COLO668 (cell line): ENCODE measurements at regions not wholly inside any gene's neighbourhood (a gene's known extent, or its start where the extent isn't known, plus 50 kb on each side); places are given as distances from the start of the nearest gene placed in this dataset.
"Not testable (repeated sequence)": the region's sequence is repeated elsewhere in the genome, so short reads cannot be mapped to it uniquely, and the experiment has no call there.

ENCODE experiments used
- DNase-seq: peaks from one replicate; lab custom pipeline; 2025; ENCODE audit not compliant: unreplicated experiment; lab: John Stamatoyannopoulos, UW

DNA sequence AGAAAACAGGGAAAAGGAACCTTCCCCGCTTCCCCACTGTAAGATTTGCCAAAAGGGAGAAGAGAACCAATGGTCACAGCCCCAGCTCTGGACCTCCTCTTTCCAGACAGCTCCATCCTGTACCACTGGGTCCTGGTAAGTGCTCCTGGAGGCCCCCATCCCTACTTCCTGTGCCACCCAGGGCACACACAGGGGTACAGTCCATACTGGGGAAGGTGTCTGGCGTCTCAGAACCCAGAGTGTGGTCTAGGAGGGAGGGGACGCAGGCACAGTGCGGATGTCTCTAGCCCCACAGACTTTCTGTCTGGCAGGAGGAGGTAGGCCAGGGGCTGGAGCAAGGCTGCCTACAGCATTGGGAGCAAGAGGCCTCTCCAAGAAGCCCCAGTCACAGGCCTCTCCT, 213.3 kb upstream of the IGFBP3 start:
- no peak for DNase-seq

DNA sequence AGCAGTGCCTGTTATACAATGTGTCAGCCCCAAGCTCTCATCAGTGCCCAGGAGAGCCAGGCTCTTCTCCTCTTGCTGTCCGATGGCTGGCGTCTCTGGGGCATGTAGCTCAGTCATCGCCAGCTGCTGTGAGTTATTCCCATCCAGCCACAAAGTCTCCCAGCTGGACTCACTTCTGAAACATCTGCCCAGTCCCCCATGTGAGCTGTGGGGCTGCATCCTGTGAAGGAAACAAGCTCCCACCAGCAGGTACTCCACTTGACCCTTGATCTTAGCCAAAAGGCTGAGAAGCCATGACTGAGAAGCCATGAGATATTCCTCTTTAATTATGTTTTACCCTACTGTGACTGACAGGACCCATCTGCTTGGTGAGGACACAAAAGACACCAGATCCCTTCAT, 212.7 kb upstream of the IGFBP3 start:
- no peak for DNase-seq

DNA sequence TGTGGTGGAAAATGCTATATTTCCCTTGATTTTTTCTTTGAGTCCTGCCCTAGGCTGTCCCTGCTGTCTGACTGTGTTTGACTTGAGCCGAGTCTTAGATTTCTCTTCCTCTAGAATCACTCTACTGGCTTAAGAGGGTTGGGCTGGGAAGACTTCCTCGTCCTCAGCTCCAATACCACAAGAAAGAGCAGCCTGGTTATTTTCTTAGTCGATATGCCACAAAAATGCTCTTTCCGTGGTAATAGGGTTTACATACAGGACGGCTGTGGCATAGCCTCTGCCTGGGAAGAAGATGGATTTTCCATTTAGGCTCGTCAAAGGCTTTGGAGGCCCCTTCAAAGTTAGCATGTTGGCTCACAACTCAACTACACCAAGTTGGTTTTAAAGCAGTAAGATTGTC, 212.0 kb upstream of the IGFBP3 start:
- DNase-seq, result no peak

DNA sequence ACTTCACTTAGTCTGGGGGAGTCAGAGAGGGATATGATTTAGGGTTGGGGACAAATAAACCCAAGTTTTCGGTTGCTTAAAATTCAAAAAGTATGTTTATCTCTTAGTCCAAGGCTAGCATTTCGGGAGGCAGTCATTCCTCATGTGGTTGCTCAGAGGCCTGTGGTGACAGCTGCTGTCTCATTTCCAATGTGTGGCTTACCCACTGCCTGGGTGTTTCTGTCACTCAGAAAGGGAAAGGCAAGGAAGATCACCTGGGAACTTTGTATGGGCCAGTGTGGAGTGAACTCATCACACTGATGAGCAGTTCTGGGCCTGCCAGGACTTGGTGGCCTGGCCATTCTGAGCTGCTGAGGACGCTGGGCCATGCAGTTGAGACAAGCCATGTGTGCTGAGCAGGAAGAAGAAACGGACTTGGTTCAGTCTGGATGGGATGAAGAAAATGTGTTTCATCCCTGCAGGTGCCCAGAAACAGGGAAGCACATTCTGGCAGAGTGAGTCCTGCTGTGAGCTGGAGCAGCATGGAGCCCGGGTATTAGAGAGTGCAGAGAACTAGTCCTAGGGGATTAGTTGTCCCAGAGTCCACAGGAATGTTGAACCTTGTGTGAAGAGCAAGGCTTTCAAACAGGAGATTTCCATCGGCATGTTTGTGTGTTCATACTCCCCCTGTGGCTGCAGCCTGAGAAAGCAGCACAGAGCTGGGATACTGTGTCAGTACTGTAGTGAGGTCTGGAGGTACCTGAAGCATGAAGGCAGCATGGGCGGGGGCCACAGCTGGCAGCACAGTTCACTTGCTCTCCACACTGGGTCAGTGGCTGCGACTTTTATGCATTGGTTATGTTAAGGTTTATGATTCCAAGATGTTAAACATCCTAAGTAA, 211.1 kb upstream of the IGFBP3 start:
- no peak for DNase-seq

DNA sequence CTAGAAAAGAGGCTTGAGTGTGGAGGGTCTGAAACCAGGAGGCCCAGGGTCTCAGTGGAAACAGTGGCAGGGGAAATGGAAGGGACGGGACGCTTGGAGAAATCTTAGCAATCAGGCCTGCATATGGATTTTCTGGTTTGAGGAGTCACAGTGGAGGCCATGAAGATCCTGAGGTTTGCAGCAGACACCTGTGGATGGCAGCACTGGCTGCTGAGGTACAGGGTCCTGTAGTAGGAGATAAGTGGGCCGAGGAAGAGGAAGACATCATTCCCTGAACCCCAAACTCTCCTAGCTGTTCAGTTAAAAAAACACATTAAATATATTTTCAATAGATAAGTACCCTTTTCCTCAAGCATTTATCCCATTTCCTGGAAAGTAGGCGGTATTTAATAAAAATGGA, 208.8 kb upstream of the IGFBP3 start:
- no peak for DNase-seq

DNA sequence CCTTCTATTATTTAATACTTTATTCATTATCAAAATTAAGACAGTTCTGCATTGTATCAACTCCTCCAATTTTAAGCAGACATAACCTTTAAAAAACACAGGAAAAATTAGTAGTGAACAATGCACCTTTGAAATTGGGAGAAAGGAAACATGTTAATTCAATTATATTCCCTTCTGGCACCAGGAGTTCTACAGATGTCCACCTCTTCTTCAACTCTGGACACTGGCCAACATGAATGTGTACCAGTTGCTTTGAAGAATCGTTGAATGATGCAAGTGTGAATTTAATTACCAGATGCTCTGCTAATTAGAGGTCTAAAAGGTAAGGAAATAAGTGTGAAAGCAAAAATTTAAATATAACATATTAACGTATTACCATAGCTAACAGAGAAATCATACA, 206.7 kb upstream of the IGFBP3 start:
- no peak for DNase-seq

DNA sequence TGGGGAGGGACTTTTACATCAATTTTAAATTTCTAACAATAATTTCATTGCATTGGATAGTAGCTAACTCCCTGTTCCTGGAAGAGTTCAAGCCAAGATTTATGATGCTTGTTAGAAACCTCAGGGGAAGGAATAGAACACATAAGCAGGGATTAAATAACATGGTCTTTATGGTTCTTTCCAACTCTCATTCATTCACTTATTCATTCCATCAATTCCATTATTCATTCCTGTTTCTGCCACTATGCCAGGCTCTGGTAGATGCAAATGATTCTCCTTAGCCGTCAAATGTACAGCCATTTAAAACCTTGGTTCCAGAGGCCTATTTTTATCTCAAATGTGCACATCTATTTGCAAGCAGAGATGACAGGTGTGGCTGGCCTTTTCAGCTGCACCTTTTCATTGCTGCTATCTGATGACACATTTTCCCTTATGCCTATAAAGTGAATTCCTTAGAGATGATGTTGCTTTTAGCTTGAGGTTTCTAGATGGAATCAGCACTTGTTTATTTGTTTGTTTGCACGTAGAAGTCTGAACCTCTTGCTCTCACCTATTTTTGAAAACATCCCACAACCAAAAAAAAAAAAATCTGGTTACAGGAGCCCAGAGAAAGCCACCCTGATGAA, 205.7 kb upstream of the IGFBP3 start:
- DNase-seq, result no peak

DNA sequence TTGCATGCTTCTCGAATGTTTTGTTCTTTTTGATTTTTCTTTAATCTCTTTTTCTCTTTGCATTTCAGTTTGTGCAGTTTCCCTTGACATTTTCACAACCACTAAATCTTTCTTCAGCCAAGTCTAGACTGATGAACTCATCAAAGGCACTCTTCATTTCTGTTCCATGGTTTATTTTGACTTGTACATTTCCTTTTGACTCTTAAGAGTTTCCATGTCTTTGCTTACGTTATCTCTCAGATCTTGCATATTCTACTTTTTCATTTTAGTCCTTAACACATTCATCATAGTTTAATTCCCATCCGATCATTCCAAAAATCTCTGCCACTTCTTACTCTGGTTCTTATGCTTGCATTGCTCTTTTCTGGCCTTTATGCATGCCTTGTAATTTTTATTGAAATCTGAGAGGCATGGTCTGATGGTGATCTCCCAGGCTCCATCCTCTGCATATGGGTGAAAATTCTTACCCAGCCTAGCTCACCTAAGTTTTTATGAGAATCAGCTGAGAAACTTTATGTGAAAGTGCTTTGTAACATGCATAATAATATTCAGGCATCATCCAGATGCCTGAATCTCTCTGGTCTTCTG, 202.8 kb upstream of the IGFBP3 start:
- no peak for DNase-seq

DNA sequence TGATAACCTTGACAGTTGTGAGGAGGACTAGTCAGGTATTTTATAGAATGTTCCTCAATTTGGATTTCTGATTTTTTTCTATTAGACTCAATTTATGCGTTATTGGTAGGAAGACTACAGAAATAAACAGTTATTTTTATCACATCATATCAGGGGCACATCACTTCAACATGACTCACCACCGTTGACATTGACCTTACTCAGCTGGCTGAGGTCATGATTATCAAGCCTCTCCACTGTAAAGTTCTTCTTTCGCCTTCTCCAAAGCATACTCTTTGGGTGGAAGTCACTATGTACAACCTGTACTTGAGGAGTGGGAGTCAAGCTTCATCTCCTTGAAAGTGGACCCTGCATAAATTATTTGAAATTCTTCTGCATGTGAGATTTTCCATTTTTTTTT, 194.3 kb upstream of the IGFBP3 start:
- DNase-seq, result no peak

DNA sequence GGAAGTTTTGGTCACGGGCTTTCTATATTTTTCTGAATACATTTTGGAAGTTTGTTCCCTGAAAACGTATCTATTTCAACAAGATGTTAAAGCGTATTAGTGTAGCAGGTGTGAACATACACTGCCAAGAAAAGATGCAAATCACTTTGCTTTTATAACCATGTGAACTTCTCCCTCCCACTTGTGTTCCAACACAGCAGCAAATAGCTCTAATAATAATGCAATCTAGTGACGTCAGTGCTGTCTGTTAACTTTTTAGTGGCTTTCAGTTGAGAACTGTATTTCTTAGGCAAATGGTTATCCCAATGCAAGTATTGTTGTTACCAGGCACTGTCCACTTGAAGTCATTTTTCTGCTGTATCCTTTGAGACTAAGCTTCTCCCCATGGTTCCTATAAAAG, 188.4 kb upstream of the IGFBP3 start:
- no peak for DNase-seq

DNA sequence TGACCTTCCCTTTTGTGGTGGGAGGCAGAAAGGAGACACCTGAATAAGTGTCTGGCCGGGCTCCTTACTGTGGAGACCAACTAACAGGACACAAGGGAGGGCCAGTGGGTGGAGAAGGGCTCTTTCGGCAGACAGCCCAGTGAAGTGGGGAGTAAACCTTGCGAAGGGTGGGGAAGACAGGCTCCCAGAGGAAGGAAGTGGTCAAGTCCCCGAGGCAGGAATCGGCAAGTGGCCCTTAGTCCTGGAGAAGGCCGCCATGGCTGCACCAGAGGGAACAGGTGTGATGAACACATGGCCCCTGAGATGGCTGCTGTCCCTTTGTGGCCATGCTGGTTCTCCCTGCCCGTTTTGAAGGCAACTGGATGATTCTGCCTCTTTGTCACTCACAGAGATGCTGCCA, 187.2 kb upstream of the IGFBP3 start:
- DNase-seq, result no peak

DNA sequence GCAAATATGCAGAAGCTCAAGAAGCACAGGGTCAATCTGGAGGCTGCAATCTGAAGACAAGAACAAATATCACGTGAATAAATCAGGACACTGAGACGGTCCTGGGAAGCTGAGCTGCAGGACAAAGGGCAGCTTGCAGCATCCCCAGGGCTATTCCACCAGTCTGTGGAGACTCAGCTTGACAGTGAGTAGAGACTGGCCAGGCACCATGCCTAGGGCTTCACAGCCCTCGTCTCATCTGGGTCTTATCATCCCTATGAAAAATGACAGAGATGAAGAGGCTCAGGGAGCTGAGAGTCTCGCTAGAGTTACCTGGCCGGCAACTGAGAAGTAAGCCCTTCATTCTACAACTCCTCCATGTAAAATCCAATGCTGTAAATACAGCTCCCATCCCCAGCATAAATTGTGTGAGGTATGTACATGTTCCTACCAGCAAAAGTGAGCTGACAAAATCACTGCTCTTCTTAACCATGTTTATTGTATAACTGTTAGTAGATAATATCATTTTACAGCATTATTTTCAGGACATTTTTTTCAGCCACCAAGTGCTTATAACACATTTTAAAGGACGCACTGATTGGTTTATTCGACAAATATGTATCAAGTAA, 186.6 kb upstream of the IGFBP3 start:
- DNase-seq, result no peak

DNA sequence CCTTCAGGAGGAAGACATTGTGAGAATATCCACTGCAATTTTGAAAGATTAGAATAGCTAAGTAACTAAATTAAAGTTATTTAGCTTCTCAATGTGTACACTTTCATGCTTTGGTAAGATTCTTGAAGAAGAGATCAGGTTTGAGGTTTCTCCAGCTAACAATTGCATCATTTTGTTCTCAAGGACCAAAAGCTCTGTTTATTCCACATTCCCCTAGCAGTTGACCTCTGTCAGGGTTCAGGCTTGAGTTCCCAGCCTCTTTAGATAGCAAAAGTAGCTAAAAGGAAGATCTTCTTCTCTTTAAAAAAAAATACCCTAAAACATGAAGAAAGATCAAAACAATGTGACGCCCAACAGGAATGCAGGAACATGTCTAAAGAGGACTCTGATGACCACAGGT, 179.4 kb upstream of the IGFBP3 start:
- DNase-seq, result no peak

DNA sequence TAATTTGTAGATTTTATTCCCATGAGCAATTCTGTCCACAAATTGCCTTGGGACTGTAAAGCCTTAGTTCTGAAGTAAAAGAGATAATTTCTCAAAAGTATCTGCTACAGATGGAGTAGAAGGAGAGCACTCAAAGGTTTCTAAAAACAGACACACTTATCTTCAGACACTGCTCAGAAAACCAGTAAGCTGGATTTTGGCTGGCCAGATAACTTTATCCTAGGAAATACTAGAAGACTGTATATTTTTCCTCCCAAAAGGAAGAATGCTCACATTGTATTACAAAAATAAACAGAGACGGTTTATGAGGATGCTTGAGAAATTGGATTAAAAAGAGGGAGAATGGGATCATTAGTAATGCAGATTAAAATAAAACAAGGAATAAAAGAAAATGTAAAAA, 178.0 kb upstream of the IGFBP3 start:
- no peak for DNase-seq

DNA sequence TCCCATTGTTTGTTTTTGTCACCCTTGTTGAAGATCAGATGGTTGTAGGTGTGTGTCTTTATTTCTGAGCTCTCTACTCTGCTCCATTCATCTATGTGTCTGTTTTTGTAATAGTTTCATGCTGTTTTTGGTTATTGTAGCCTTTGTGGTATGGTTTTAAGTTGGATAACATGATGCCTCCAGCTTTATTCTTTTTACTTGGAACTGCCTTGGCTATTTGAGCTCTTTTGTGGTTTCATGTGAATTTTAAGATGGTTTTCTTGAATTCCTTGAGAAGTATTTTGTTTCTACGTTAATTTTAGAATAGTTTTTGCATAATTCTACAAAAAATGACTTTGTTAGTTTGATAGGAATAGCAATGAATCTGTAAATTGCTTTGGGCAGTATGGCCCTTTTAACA, 170.0 kb upstream of the IGFBP3 start:
- no peak for DNase-seq

DNA sequence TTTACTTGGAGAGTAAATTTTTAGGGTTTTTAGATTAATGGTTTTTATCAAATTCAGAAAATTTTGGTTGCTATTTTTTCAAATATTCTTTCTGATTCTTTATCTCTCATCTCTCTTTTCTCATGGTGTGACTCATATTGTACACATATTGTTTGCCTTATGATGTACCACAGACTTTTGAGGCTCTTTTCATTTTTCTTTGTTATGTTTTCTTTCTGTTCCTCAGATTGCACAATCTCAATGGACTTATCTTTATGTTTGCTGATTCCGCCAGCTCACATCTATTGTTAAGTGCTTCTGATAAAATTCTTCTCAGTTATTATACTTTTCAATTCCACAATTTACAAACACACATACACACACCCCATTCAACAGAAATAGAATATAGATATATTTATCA, 168.2 kb upstream of the IGFBP3 start:
- DNase-seq, result no peak

DNA sequence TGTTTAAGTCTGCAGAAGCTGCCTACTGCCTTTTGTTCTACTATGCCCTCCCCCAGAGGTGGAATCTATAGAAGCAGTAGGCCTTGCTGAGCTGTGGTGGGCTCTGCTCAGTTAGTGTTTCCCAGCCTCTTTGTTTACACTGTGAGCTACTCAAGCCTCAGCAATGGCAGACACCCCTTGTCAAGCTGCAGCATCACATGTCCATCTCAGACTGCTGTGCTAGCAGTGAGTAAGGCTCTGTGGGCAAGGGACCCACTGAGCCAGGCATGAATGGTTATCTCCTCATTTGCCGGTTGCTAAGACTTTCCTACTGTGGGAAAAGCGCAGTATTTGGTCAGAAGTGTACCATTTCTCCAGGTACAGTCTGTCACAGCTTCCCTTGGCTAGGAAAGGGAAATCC, 167.4 kb upstream of the IGFBP3 start:
- not testable (repeated sequence) for DNase-seq

DNA sequence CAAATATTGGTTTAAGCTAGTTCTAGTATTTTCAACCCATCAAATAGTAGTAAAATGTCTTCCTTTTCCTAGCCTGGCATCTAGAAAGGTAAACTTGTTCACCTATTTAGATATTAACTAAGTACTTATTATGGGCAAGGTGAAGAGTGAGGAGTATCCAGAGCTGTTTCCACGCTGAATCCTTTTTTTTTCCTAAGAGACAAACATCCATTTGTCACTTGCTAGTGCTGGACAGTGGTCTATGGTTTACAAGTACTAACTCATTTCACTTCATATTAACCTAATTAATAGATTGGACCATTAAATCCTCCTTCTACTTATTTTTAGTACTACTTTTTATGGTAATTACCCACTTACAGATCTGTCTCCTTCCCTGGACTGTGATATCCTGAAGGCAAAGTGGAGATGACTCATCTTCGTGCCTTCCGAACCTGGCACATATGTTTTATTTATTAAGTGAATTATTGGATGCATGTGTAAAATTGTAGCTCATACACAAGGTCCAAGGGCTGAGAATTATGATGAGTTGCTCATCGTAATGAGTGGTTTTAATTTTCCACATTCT, 159.6 kb upstream of the IGFBP3 start:
- DNase-seq, result no peak

DNA sequence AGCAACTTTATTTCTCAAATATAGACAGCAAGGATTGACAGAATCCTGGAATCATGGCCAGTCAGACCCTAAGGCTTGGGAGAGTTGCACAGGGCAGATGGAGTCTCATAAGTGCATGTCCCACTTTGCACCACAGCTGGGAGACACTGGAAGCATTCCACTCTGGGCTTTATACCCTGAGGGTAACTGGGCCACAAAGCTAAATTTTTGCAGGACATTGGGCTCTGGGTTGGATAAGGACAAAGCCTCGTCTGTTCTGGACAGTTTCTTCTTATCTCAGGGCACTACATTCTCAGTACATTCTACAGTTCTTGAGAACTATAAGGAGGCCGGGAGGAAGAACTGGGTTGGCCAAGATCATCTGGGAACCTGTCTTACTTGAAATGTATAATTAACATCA, 158.3 kb upstream of the IGFBP3 start:
- DNase-seq, result no peak

DNA sequence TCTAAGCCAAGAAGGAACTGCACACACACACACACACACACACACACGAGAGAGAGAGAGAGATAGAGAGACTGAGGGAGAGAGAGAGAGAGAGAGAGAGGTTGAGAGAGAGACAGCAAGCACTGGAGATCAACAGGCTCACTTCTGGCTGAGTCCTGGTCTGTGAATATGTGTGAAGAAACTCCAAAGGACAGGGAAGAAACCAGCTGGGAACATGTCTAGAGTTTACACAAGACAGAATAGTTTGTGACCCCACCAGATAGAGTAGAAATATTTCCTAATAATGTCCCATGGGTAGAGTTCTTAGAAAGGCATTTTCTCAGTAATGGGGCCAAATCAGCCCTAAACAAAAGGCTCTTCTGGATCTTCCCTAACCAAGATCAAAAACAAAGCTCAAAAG, 155.5 kb upstream of the IGFBP3 start:
- DNase-seq, result no peak

DNA sequence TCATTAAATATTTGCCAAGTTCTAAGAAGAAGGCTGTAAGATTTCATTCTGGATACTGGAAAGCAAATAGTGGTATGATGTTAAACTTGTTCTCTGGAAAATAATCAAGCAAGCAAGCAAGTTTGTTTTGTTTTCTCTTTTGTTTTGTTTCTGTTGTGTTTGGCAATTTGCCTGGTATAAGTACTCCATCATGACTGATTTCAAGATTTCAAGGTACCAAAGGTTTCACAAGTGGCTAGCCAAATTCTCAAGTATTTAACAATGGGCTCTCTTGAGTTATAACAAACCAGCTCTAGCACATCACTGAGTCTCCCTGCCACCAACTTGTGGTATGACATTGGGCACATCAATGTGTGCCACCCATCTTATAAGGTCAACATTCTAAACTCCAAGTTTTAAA, 151.7 kb upstream of the IGFBP3 start:
- no peak for DNase-seq

DNA sequence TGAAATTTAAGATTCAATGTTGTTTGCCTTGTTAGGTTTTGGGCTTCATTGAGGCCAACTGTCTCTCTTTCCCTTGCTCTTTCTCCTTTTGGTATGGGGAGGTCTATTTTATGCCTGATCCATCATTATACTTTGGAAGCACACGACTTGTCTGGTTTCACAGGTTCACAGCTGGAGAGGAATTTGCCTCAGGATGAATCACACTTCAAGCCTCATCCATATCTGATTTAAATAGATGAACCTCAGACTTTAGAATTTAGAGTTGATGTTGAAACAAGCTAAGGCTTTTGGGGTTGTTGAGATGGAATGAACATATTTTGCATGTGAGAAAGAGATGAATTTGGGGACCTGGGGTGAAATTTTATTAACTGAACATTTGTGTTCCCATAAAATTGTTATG, 150.5 kb upstream of the IGFBP3 start:
- DNase-seq, result no peak
